ENCODE measurements at regions not wholly inside any gene's neighbourhood (a gene's known extent, or its start where the extent isn't known, plus 50 kb on each side); places are given as distances from the start of the nearest gene placed in this dataset. TPM values are rescaled to one million over a fixed set of nuclear protein-coding genes. Genes with fewer than 3 reads are reported as not detected.

DNA sequence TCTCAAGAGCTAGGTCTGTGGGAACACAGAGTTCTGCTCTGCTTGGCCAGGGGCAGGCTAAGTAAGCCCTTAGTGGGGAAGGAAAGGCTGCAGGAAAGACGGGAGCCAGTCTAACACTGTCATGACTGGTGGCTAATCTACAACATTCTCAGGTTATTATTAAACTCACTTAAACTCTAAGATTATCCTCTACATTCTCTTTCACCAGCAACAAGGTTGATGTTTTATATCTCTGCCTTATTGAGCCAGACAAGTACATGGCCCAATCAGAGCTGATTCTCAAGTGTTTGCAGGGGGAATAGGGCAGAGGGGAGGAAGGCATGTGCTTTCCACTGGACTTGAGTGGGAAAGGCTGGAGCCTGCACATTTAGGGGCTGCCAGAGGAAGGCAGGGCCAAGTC, 50.9 kb upstream of the FAM241A start:
- intact Hi-C loops (cut with DNase I, micrococcal nuclease), result no loop called here

More for the DNA sequence above, 50.9 kb upstream of the FAM241A start:
- ATAC-seq (no peak), DNase-seq (no peak)
- no peak for TF ChIP-seq CTCF (IDR thresholded peaks at IDR 0.05)
- H3K9me3 ChIP-seq, result no peaks in the 10 kb centered on the region
- no peak overlapping the region for H3K4me3 ChIP-seq
- H3K4me1 ChIP-seq (ENCODE audit: low read depth), result no peaks in the 10 kb centered on the region
- H3K36me3 ChIP-seq (ENCODE audit: low read depth), result no peaks in the 10 kb centered on the region

Small RNA genes in the stretch of these regions (microRNA-seq; reads per million reads assigned to microRNA genes)
- gene MIR297, result not detected

All from mucosa of descending colon (tissue), 3 donors.